Hepatocyte (in vitro differentiated cells): ENCODE measurements at regions not wholly inside any gene's neighbourhood (a gene's known extent, or its start where the extent isn't known, plus 50 kb on each side); places are given as distances from the start of the nearest gene placed in this dataset.

Experiments used
- DNase-seq: peaks from one replicate; pipeline ENCODE4 v3.0.0-alpha.2; 2016; ENCODE audit warnings: low spot score
- H2AFZ ChIP-seq: fragments of 200-600 bp; sonication (generic); 2 replicates; pipeline ENCODE4 v1.6.0; 2016; ENCODE audit warnings: antibody characterized with exemption, mild to moderate bottlenecking
- H3K27ac ChIP-seq: fragments of 200-600 bp; sonication (generic); 2 replicates; pipeline ENCODE4 v1.5.1; 2016; ENCODE audit warnings: mild to moderate bottlenecking
- H3K27me3 ChIP-seq: fragments of 200-600 bp; sonication (generic); 2 replicates; pipeline ENCODE4 v1.6.1; 2016
- H3K36me3 ChIP-seq: fragments of 200-600 bp; sonication (generic); replicated peaks from 2 replicates; pipeline ENCODE4 v1.5.1; 2016; ENCODE audit warnings: low read depth; ENCODE audit not compliant: insufficient read depth
- H3K4me1 ChIP-seq: fragments of 200-600 bp; sonication (generic); 2 replicates; pipeline ENCODE4 v1.5.1; 2016; ENCODE audit warnings: mild to moderate bottlenecking, moderate library complexity; ENCODE audit not compliant: insufficient read depth
- H3K4me2 ChIP-seq: fragments of 200-600 bp; sonication (generic); 2 replicates; pipeline ENCODE4 v1.6.0; 2016
- H3K4me3 ChIP-seq: fragments of 200-600 bp; sonication (generic); 2 replicates; pipeline ENCODE4 v1.5.1; 2016; ENCODE audit warnings: mild to moderate bottlenecking
- H3K79me2 ChIP-seq: fragments of 200-600 bp; sonication (generic); 2 replicates; pipeline ENCODE4 v1.6.0; 2017; ENCODE audit warnings: mild to moderate bottlenecking
- H3K9me2 ChIP-seq: fragments of 200-600 bp; sonication (generic); replicated peaks from 2 replicates; pipeline ENCODE4 v1.6.0; 2017; ENCODE audit warnings: mild to moderate bottlenecking; ENCODE audit not compliant: insufficient read depth
- H3K9me3 ChIP-seq: fragments of 200-600 bp; sonication (generic); 2 replicates; pipeline ENCODE4 v1.5.1; 2016; ENCODE audit warnings: low read depth, mild to moderate bottlenecking
- H4K20me1 ChIP-seq: fragments of 200-600 bp; sonication (generic); 2 replicates; pipeline ENCODE4 v1.6.0; 2016; ENCODE audit warnings: mild to moderate bottlenecking; ENCODE audit not compliant: insufficient read depth, poor library complexity, severe bottlenecking
- EZH2 ChIP-seq: fragments of 200-600 bp; sonication (generic); IDR thresholded peaks from 2 replicates; pipeline ENCODE4 v1.6.1; 2016; ENCODE audit warnings: antibody characterized with exemption, mild to moderate bottlenecking, borderline replicate concordance
- EZH2phosphoT487 ChIP-seq: fragments of 200-600 bp; sonication (generic); IDR thresholded peaks from one replicate; pipeline ENCODE4 v1.6.1; 2018; ENCODE audit warnings: antibody characterized with exemption, mild to moderate bottlenecking, low read depth, moderate library complexity; ENCODE audit not compliant: unreplicated experiment, severe bottlenecking
- WGBS: methylation state at CpG from one replicate; pipeline ENCODE4 v1.1.6; 2016; ENCODE audit warnings: low lambda C conversion rate; ENCODE audit errors: missing lambda C conversion rate; 5-methylcytosine and 5-hydroxymethylcytosine counted together
- TF ChIP-seq, protein P1 (sequence below): fragments of 200-600 bp; sonication (generic); IDR thresholded peaks from 2 replicates; pipeline ENCODE4 v1.5.1; 2016; ENCODE audit warnings: antibody characterized with exemption, mild to moderate bottlenecking; ENCODE audit not compliant: poor library complexity

DNA sequence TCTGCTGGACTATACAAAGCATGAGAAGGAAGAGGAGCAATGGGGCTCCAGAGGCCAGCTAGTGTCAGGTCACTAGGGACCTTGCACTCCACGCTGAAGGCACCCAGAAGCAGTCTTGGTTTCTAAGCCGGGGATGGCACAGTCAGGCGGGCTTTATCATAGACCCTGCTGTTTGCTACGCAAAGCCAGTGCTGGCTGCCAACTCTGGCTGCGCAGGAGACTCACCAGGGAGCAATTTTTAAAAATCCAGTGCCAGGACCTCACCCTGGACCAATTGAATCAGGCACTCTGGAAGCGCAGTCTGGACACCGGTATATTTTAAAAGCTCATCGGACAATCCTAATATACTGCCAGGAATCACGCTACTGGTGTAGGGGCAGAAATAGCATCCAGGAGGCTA is 368.5 kb upstream of the XYLT1 start:
- H3K4me1 ChIP-seq, result no peaks in the 10 kb centered on the region
- H3K27ac ChIP-seq, result no peak overlapping the region
- no peak for DNase-seq
- H4K20me1 ChIP-seq, result no peaks in the 10 kb centered on the region
- no peak overlapping the region for H3K4me2 ChIP-seq
- TF ChIP-seq EZH2phosphoT487, result no peak
- TF ChIP-seq, protein P1, sequence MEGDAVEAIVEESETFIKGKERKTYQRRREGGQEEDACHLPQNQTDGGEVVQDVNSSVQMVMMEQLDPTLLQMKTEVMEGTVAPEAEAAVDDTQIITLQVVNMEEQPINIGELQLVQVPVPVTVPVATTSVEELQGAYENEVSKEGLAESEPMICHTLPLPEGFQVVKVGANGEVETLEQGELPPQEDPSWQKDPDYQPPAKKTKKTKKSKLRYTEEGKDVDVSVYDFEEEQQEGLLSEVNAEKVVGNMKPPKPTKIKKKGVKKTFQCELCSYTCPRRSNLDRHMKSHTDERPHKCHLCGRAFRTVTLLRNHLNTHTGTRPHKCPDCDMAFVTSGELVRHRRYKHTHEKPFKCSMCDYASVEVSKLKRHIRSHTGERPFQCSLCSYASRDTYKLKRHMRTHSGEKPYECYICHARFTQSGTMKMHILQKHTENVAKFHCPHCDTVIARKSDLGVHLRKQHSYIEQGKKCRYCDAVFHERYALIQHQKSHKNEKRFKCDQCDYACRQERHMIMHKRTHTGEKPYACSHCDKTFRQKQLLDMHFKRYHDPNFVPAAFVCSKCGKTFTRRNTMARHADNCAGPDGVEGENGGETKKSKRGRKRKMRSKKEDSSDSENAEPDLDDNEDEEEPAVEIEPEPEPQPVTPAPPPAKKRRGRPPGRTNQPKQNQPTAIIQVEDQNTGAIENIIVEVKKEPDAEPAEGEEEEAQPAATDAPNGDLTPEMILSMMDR, result no peak
- no peak for TF ChIP-seq EZH2
- no peaks in the 10 kb centered on the region for H3K9me3 ChIP-seq
- H3K27me3 ChIP-seq, result no peaks in the 10 kb centered on the region
- no peaks in the 10 kb centered on the region for H3K9me2 ChIP-seq
- H3K4me3 ChIP-seq, result no peak overlapping the region
- H2AFZ ChIP-seq, result no peak overlapping the region
- no peaks in the 10 kb centered on the region for H3K79me2 ChIP-seq
- WGBS, result 96% methylated on average over 9 of the region's 9 CpGs
- H3K36me3 ChIP-seq, result no peaks in the 10 kb centered on the region

DNA sequence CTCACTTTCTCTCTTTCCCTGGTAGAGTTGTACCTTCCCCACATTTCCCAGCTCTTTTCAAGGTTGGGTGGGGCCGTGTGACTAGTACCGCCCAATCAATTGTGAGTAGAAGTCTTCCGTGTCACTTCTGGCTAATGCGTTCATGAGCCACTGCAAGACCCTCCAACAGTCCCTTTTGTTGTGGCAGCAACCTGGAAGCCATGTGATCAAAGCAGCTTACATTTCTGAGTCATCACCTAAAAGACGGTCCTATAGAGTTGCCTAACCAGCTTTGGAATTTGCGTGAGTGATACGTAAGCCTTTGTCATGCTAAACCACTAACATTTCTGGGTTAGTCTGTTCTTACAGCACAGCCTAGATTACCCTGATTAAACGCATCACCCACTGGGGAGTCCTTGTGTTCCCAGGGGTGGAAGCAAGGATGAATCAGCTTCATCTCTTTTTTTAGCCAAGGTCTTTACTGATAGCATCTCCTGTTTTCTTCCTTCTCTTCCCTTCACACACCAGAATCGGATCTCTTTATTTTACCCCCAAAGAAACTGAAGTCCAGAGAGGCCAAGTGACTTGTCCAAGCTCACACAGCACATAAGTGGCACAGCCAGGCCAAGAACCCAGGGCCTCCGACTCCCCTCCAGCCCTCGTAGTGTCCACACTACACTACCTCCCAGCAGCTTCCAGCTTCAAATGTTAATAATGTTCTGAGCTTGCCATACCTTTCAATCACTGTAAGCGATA is 366.3 kb upstream of the XYLT1 start:
- no peak overlapping the region for H3K4me2 ChIP-seq

DNA sequence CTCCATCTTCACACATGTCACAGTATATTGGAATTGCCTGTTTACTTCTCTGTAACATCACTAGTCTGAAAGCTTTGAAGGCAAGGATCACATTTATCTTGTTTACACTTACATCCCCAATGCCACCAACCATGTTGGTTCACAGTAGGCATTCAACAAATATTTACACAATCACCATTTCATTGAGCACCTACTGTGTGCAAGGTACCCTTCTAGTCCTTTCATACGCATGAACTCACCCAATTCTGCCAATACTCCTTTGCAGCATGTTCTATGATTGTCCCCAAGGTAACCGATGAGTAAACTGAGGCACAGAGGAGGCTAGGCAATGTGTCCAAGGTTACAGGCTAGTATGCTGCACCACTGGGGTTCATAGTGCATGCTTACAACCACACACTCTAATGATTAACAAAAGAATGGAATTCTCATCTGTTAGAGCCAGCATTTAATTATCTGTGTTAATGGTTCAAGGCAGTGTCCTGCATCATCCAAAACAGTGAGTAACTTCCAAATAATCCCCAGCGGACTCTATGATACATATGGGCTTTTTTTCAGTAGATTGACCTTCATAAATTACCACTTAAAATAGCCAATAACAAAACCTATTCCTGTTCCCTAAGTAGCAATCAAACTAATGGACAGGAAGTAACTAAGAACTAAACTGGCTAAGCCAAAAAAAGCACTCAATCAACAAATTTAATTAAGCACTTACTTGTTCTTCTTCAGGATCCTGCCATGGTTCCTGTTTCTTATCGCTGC is 364.5 kb upstream of the XYLT1 start:
- H3K9me2 ChIP-seq, result no peaks in the 10 kb centered on the region
- no peak overlapping the region for H3K4me3 ChIP-seq
- H3K4me1 ChIP-seq, result no peaks in the 10 kb centered on the region
- TF ChIP-seq EZH2phosphoT487 (no peak), EZH2 (no peak)
- TF ChIP-seq, protein P1, result no peak
- H3K79me2 ChIP-seq, result no peaks in the 10 kb centered on the region
- no peak overlapping the region for H3K27ac ChIP-seq
- 68% methylated on average over 4 of the region's 4 CpGs for WGBS
- H3K9me3 ChIP-seq, result no peaks in the 10 kb centered on the region
- H3K27me3 ChIP-seq, result no peaks in the 10 kb centered on the region
- DNase-seq, result no peak
- no peaks in the 10 kb centered on the region for H4K20me1 ChIP-seq
- H3K4me2 ChIP-seq, result no peak overlapping the region
- H3K36me3 ChIP-seq, result no peaks in the 10 kb centered on the region
- H2AFZ ChIP-seq, result no peak overlapping the region

More for the DNA sequence above, 366.3 kb upstream of the XYLT1 start:
- Histone ChIP-seq H3K36me3 (no peaks in the 10 kb centered on the region), H3K4me3 (no peak overlapping the region), H4K20me1 (no peaks in the 10 kb centered on the region), H3K27ac (no peak overlapping the region), H3K27me3 (no peaks in the 10 kb centered on the region), H3K9me2 (no peaks in the 10 kb centered on the region), H3K9me3 (no peaks in the 10 kb centered on the region), H3K79me2 (no peaks in the 10 kb centered on the region), H3K4me1 (no peaks in the 10 kb centered on the region), H2AFZ (no peak overlapping the region)
- peak; percentile 37 for DNase-seq
- WGBS, result 40% methylated on average over 12 of the region's 12 CpGs
- TF ChIP-seq EZH2phosphoT487 (no peak), EZH2 (no peak)
- TF ChIP-seq, protein P1, result no peak
